ENCODE measurements at regions not wholly inside any gene's neighbourhood (a gene's known extent, or its start where the extent isn't known, plus 50 kb on each side); places are given as distances from the start of the nearest gene placed in this dataset.

DNA sequence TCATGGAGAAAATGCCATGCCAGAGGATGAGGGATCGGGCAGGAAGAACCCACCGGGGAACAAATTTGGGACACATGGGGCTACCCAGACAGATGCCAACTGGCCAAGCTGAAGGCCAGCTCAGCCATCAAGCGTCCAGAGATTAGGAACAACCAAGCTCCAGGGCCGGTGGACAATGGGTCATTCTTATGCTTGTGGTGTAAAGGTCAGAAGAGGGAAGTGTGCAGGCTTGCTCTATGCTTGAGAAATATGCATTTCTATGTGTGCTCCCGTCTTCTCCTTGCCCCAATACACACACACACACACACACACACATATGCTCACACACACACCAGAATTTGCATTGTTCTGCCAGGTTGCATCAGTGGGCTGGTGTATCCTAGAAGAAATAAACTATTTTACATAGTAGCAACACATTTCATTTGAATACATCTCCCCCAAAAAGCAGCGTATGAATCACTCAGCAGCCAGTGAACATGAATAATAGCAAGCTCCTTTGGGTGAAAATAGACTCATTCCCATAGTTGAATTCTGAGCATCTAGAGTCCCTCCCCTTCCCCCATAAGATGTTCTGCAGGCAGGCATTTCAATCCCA is 201.9 kb upstream of the PPARGC1A start:
- no peak for DNase-seq

DNA sequence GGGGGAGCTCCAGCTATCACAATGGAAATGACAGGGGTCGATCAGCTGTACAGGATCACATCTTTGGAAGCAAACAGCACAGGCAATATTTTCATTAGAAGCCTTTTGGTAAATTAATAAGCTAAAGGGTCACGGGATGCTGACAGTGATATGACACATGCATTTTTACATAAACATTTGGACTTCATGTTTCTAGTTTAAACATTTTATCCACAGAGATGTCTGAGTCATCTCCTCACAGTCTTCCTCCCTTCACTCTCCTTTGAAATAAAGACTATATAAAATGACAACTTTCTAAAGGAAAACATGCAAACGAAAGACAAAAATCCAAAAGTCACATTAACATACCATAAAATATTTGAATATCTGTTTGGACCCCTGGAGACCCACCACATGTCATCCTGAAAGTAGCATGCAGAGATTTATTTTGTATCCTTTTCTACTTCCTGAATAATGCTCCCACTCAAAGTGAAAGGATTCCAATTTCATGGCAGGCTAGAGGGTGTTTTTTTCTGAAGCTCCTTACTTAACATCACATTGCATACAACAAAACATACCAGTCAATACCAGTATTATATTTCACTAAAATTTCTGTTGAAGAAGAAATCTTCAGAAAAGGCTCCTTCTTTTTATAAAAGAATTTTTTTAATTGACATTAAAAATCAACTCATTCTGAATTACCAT is 200.1 kb upstream of the PPARGC1A start:
- no peak for DNase-seq

DNA sequence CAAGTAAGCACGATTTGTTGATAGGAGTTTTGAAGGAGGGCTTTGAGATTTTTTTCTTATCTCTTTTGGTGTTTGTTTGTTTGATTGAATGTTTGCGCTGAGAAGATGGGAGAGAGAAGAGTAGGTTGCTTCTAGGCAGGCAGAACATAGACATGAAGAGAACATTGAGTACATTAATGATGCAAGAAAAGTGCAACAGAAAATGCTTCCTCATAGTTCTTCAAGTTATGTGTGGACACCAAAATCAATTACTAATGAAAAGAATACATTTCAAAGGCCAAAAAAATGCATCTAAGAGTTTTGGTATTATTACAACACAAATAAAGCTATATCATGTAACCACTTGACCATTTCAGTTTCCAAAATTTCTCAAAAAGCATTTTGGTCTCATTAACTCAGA is 191.0 kb upstream of the PPARGC1A start:
- no peak for DNase-seq

DNA sequence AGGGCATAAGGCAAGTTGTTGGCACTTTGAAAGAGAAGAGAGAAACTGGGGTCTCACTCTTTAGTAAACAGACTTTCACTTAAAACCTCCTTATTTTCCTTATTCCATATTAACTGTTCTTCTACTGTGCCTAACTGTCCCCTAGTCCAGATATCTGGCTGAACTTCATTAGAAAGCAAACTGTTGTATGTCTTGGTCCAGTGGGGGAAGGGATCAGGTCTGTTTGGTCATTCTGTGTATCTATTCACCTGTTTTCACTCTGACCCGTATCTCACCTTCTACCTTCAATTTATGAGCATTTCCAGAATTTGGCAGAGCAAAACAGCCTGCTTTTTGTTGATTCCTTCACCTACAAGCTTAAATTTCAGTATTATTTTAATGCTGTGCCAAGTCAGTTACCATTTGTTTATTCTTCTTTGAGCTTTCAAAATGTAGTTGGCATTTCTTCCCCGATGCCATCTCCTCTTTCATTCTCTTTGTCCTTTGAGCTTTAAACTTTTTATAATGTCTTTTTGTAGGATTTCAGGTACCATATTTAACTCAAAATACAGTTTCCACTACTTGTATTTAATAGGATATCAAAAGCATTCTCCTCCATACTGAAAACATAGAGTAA is 188.6 kb upstream of the PPARGC1A start:
- DNase-seq: no peak

DNA sequence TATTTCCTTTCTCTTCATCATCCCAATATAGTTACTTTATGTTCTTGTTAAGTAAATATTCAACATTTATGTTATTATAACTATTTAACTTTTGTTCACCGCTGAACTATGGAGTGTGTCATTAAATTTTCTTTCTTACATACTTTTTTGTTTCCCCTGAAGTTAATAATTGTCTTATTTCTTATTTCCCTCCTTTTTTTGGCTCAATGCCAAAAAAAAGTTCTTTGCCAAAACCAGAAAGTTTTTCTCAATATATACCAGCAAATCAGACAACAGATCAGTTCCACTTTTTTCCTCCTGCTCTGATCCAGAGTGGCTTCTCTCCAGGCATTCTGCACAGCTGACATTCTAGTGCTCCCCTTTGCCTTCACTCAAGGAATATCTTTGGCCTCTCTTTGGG is 187.0 kb upstream of the PPARGC1A start:
- DNase-seq: no peak

DNA sequence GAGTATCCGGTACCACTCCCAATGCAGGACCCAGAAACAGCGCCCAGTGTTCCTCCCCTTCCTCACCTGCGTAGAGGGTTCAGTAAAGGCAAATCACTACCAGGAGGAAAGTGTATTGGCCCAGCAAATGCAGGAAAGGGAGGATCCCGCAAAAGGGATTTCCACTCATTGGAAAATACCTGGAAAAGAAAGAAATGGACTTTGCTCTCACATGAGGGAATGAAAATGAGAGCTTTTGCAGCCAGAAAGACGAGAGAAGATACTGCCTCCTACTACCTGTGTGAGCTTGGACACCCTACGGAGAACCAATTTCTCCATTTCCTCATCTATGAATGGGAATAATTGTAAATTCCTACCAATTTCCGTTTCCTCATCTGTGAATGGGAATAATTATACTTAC is 184.1 kb upstream of the PPARGC1A start:
- no peak for DNase-seq

DNA sequence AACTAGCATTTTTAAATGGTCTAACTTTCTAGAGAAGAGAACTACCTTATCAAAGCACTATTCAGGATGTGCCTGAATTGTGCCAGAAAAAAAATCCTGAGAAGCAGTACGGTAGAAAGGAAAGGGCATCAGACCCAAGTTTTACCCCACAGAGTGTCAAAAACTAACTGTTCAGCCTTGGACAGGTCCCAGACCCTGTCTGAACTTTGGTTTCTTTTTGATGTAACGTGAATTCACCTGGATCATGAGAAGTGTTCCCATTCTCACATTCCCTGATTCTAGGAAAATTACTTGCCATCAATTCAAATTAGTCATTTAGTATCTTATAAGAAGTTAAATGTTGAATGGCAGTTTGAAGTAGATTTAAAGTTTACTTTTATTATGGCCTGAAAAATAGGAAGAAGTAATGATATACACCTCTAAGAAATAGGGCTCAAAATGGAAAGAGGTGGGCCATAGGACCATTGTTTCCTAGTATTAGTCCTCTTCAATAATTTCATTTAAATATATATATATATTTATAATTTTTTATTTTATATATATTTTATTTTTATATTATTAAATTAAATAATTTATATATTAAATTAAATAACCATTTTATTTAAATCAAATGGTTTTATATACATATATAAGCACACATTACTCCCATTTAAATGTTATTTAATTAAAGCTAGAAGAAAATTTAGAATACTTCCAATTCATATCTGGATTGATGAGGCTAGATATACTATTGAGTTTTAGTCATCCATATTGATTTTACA is 181.9 kb upstream of the PPARGC1A start:
- no peak for DNase-seq

DNA sequence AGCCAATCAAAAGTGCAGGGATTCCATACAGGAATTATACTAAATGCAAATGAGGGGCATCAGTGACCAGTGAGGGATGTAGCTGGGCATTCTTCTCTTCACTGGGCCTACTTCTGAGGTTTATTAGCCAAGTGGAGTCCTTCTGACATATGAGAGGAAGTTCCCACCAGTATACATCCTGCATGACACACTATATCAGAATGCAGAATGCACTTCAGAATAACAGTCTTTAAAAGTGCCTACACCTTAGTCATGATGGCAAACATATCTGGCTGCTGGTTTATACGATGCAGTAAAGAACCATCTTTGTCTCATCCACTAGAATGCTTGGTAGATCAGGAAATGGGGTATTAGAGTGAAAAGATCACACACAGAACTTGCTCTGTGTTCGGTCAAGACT is 180.3 kb upstream of the PPARGC1A start:
- no peak for DNase-seq

DNA sequence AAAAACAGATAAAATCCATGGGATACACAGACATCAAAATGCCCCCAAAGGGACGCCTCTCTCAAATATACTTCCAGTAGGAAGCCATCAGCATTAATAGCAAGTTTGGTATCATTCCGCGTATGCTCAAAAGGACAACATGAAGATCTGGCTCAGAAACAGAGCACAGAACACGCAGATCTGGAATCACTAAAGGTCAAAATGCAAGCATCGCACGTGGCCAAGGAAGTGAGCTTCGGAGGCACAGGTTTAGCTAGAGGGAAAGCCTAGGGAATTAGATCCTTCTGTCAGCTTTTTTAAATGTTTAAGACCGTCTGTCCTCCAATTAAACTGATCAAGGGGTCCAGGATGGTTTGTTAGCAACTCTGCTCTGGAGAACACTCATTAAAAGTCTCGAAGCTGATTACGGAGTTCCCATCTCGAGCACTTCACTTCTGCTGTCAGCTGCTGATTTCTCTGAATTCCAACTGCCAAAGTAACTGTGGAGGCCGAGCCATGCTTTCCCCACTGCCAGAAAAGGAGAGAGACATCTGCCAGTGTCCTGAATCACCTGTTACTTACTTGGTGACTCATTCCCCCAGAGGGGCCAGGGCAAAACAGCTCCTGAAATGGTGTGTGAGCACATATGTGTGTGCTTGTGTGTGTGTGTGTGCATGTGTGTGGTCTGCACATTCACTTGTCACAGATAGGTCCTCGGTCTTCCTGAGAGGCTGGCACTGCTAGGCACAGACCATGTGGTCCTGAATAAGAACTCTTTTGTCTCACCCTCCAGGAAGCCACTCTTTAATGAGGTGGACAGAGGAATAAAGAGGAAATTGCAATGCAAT is 177.7 kb upstream of the PPARGC1A start:
- DNase-seq: peak; percentile 71

DNA sequence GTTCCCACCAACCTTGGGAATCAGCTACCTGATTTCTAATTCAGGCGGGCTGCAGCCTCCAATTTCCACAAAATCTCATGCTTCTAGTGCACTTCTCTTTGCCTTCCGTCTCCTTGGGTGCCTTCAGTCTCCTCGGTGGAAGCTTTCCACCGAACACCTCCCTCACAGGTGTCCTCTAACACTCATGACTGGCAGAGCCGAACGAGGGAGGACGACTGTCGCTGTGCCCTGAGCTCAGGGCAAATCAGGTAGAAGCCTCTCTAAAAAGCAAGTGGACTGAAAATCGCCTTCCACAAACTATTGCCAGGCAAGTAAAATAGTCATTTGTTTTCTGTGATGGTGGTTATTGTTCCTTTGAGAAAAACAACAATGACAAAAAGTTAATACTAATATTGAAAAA is 176.1 kb upstream of the PPARGC1A start:
- no peak for DNase-seq

DNA sequence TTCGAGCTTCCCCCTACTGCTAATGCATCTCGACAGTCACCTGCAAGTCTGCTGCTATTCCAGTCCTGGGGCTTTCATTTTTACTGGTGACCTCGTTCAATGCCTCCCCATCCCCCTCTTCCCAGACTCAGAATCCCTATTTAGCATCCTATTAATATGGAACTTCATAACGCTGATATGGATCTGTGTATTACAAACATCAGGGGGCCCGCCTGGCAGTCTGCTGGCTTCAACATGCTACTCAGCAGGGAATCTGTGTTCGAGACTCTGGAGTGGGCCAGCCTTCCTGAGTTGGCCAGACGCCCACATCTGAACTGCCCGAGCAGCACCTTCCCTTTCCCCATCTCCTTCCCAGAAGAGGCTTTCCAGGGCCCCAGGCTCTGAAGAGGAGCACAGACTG is 173.9 kb upstream of the PPARGC1A start:
- DNase-seq: no peak

DNA sequence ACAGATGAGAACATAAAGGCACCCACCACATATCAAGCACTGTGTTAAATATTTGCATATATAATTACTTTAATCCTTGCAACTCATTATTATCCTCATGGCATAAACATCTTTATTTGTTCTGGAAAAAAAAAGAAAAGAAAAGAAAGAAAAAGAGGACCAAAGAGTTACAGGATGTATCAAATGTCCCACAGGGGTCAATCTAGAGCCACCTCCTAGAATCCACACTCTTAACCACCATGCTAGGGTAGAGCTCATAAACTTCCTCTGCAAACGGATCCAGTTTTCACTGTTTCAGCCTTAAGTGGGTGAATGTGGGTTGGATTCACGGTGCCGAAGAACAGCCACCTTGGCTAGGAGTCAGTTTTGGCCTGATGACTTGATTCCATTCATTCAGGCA is 171.1 kb upstream of the PPARGC1A start:
- no peak for DNase-seq

DNA sequence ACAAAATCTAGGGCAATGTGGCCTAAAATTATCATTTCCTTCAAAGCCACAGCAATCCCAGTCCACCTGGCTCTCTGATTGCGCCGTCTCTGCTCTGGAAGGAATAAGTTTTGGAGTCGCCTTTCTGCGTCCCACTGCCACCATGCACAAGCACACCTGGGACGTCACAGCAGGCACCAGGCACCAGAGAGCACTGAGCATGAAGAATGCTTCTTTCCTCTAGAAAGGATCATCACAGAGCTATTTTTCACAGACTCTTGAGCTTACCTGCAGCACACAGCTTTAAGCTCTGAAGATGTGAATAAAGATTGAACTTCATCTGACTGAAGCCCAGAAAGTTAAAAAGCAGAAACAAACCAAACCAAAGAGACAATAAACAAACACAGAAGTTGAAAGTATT is 170.0 kb upstream of the PPARGC1A start:
- DNase-seq: no peak

DNA sequence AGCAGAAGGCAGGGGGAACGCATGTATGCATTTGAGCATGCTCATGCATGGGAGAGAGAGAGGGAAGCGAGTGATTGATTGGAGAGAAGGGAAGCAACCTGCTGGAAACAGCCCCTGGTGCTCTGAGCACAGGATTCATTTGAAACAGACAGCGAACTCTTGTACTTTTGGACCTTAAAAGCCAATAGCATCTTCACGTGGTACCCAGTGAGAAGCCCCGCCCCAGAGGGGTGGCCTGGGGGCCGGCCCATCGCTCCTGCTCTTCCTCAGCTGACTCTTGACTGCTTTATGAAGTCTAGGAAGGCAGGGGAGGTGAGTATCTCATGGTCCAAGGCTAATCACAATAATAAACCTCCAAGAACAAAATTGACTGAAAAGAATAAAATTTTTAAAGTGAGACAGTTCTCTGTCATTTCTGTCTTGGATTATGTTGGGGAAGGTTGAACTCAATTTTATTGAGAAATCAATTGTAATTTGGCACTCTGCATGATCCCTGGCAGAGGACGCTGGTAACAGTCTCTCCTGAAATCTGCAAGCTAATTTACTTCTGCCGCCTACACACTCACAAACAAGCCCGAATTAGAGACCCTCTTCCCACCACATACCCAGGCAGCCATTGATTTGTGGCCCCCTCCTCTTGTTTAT is 168.2 kb upstream of the PPARGC1A start:
- no peak for DNase-seq

DNA sequence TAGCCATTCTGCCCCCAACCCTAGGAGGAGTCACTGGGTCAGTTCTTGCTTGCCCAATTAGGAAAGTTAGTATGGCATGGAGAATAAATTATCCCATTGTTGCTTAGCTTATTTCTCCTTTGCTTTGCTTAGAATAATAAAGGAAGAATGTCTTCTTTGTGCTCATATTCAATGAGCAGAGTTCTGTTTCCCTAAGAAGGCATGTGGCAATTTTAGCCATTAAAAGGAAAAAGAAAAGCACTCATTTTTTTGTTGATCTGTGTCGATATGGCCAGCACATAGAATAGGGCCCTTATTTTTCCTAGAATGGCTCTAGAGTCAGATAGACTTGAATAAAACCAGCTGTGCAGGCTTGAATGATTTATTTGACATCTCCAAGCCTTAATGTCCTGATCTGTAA is 166.4 kb upstream of the PPARGC1A start:
- DNase-seq: no peak

DNA sequence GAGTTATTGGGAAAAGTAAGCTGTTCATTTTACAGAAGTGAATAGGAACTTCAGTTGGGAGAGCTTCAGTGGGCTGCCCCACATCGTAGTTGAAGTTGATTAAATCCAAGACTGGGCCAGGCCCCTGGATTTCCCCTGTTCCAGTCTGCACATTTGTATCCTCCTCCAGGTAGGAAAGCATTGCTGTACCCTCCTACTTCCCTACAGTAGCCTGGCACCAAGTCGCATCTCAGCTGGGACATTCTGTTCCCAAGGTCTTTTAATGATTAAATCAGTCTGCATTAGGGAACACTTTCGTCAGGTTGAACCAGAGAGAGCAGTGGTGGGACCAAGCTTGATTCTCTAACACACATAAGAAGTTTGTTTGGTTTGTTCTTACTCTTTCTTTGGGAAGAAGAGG is 165.8 kb upstream of the PPARGC1A start:
- DNase-seq: no peak

DNA sequence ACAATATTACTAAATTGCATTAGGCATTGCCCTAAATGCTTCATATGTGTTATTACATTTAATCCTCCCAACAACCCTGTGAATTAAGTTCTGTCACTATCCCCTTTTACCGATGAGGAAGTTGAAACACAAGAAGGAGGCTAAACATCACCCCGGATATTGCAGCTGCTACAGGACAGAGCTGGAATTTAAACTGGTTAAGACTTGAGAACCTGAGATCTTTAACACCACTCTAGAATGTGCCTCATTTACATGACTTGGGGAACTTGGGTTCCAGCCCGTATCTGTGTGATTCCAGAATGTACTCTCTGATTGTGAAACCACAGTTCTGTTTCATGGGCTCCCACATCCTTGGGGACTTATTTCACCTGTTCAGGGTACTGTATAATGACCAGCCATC is 165.1 kb upstream of the PPARGC1A start:
- no peak for DNase-seq

DNA sequence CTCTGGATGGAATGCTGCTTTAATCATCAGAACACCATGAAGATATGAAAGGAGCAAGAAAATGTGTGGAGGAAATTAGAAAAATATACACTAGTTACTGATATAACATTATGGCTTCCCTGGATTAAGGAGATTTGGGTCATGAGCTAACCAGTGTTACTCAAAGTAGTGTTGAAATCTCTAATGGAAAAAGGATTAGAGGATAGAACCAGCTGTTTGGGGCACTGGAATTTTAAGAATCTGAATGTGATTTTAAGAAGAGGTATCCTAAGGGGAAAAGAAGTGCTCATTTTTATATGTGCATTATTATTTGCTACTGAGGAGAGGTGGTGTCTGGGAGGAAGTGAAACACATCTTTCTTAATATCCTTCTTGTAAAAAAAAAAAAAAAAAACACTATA is 164.1 kb upstream of the PPARGC1A start:
- DNase-seq: no peak

DNA sequence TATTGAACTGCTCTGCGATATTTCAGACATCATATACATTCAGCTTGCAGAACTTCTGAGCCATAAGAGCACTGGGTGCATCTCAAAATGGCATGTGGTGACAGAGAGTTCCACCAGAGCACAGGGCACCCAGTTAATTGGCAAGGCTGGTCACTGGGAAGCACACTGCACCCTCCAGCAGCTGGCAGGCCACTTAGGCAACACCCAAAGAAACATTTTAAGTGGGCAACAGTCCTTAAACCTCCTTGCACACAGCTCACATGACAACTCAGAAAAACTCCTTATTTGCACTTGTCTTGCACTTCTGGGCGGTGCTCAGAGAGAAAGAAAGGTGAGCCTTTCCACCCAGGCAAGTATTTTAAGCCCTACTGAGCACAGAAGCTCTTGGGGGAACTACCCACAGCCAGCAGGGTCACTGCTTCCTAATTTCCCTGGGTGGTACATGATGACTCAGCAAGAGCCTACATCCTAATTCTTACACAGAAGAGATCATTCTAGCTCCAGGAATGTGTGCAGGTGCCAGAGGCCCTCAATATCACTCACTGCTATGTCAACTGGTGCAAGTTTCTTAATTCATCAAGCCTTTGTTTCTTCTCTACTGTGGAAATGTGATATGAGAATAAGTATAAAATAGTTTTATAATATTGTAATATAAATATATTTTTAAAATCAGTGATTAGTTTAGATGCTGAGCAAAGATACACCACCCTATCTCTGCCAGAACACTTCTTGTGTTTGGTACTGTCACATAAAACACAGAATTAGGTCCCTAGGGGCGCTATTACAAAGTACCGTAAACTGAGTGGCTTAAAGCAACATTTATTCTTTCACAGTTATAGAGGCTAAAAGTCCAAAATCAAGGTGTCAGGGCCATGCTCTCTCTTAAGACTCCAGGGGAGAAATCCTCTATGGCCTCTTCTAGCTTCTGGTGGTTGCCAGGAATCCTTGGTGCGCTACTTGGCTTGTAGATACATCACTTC is 155.1 kb upstream of the PPARGC1A start:
- DNase-seq: no peak

DNA sequence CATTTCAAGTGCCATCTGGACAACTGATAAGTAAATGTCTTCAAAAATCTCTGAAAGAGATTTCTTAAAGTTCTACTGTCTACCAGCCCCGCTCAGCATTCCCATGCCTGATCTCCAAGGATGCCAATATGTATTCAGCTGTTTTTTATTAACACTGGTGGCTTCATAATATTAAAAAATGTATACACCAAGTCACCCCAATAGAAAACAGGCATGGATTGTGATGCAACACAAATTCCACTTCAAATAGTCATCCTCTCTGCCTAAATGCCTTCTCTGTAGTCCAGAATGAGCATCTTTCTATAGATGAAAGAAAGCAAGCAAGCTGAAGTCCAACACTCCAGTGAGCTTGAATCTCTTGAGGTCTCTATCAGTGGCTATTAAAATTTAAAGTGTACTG is 152.2 kb upstream of the PPARGC1A start:
- DNase-seq: no peak

DNA sequence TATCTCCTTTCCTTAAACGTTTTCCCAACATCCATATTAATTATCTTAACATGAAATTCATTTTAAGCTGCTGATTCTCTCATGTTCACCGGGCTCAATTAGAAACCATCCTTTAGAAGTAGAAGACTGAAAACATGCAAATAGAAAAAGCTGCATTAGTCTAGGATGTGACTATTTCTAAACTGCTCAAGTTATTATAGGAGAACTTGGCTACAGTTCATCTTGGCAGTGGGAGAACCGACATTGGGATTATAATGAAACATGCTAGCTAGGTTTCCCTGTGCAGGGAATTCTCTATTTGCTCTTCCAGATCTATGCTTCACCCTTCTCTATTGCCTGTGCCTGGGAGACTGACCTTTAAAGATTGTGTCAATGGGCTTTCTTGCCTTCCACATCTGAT is 151.0 kb upstream of the PPARGC1A start:
- DNase-seq: no peak

Measured in NCI-H1694 (cell line).